ENCODE measurements at regions not wholly inside any gene's neighbourhood (a gene's known extent, or its start where the extent isn't known, plus 50 kb on each side); places are given as distances from the start of the nearest gene placed in this dataset.
A peak's percentile ranks its signal among the peaks of the same experiment; 100 is the strongest.

- no peaks in the 10 kb centered on the region for H3K4me1 Mint-ChIP-seq
- CTCF ChIA-PET = no interaction called here
- POLR2A ChIA-PET = no interaction called here
- H3K27ac Mint-ChIP-seq = no peak overlapping the region
- no peaks in the 10 kb centered on the region for H3K27me3 Mint-ChIP-seq
- no peaks in the 10 kb centered on the region for H3K36me3 Mint-ChIP-seq (ENCODE audit: low read depth)
- DNase-seq = no peak
- H3K4me3 Mint-ChIP-seq = no peak overlapping the region
- H3K9me3 Mint-ChIP-seq = no peaks in the 10 kb centered on the region
Measured at GRCh38 chr14:100415226-100415625, 92.1 kb downstream of the SLC25A47 start.

- Mint-ChIP-seq H3K27ac (no peak overlapping the region), H3K4me3 (no peak overlapping the region), H3K27me3 (no peaks in the 10 kb centered on the region), H3K36me3 (ENCODE audit: low read depth) (no peaks in the 10 kb centered on the region), H3K9me3 (no peaks in the 10 kb centered on the region), H3K4me1 (no peaks in the 10 kb centered on the region)
- POLR2A ChIA-PET = no interaction called here
- DNase-seq = no peak
- CTCF ChIA-PET = no interaction called here
Measured at GRCh38 chr14:100416081-100416680, 93.0 kb downstream of the SLC25A47 start.

- Mint-ChIP-seq H3K27ac (no peak overlapping the region), H3K4me3 (no peak overlapping the region), H3K4me1 (no peaks in the 10 kb centered on the region), H3K36me3 (ENCODE audit: low read depth) (no peaks in the 10 kb centered on the region), H3K9me3 (no peaks in the 10 kb centered on the region), H3K27me3 (no peaks in the 10 kb centered on the region)
- DNase-seq = no peak
- ChIA-PET CTCF (interaction anchor here (0.8 kb wide), 1 partner anchor 229 kb away, joined by 3 read pairs; no protein-coding TSS in a partner anchor), POLR2A (interaction anchor here (0.7 kb wide), 1 partner anchor 23 kb away, joined by 3 read pairs; no protein-coding TSS in a partner anchor)
Measured at GRCh38 chr14:100416921-100417860, 94.1 kb downstream of the SLC25A47 start.

- no peak for DNase-seq
- no peak overlapping the region for H3K27ac Mint-ChIP-seq
- H3K27me3 Mint-ChIP-seq = no peaks in the 10 kb centered on the region
- H3K4me1 Mint-ChIP-seq = peaks cover 6% of the 10 kb centered on the region
- ChIA-PET POLR2A (no interaction called here), CTCF (interaction anchor here (1.0 to 2.7 kb wide), 3 partner anchors 35 to 226 kb away, joined by 3 to 15 read pairs (median 11); no protein-coding TSS in a partner anchor)
- no peaks in the 10 kb centered on the region for H3K9me3 Mint-ChIP-seq
- H3K36me3 Mint-ChIP-seq (ENCODE audit: low read depth) = no peaks in the 10 kb centered on the region
- no peak overlapping the region for H3K4me3 Mint-ChIP-seq
Measured at GRCh38 chr14:100419856-100420255, 96.7 kb downstream of the SLC25A47 start.

- CTCF ChIA-PET = interaction anchor here (0.6 to 2.7 kb wide), 3 partner anchors 13 to 224 kb away, joined by 4 to 15 read pairs (median 11); no protein-coding TSS in a partner anchor
Measured at GRCh38 chr14:100421756-100422470, 98.8 kb downstream of the SLC25A47 start.

GRCh38 chr14:100422556-100423316, 99.6 kb downstream of the SLC25A47 start:
- DNase-seq = no peak
- Mint-ChIP-seq H3K4me1 (peaks cover 19% of the 10 kb centered on the region), H3K9me3 (no peaks in the 10 kb centered on the region), H3K36me3 (ENCODE audit: low read depth) (no peaks in the 10 kb centered on the region), H3K27me3 (no peaks in the 10 kb centered on the region), H3K27ac (no peak overlapping the region), H3K4me3 (no peak overlapping the region)
- POLR2A ChIA-PET = no interaction called here
- CTCF ChIA-PET = interaction anchor here (2.7 kb wide), 1 partner anchor 38 kb away, joined by 15 read pairs; no protein-coding TSS in a partner anchor

More at GRCh38 chr14:100421756-100422470, 98.8 kb downstream of the SLC25A47 start:
- POLR2A ChIA-PET = no interaction called here
- Mint-ChIP-seq H3K27ac (no peak overlapping the region), H3K4me1 (peaks cover 19% of the 10 kb centered on the region), H3K9me3 (no peaks in the 10 kb centered on the region), H3K36me3 (ENCODE audit: low read depth) (no peaks in the 10 kb centered on the region), H3K27me3 (no peaks in the 10 kb centered on the region), H3K4me3 (no peak overlapping the region)
- DNase-seq = no peak

GRCh38 chr14:100423317-100424010, 100.3 kb downstream of the SLC25A47 start:
- Mint-ChIP-seq H3K4me3 (no peak overlapping the region), H3K36me3 (ENCODE audit: low read depth) (no peaks in the 10 kb centered on the region), H3K9me3 (no peaks in the 10 kb centered on the region), H3K27me3 (no peaks in the 10 kb centered on the region), H3K4me1 (peaks cover 22% of the 10 kb centered on the region), H3K27ac (no peak overlapping the region)
- DNase-seq = no peak
- CTCF ChIA-PET = no interaction called here
- POLR2A ChIA-PET = no interaction called here

GRCh38 chr14:100424504-100425428, 101.6 kb downstream of the SLC25A47 start:
- Mint-ChIP-seq H3K27ac (peak overlapping the region; percentile 44), H3K27me3 (no peaks in the 10 kb centered on the region), H3K9me3 (no peaks in the 10 kb centered on the region), H3K4me1 (peaks cover 26% of the 10 kb centered on the region), H3K36me3 (ENCODE audit: low read depth) (no peaks in the 10 kb centered on the region), H3K4me3 (no peak overlapping the region)
- ChIA-PET POLR2A (interaction anchor here (0.9 to 1.4 kb wide), 2 partner anchors 13 to 121 kb away, joined by 3 read pairs; no protein-coding TSS in a partner anchor), CTCF (interaction anchor here (0.9 to 2.3 kb wide), 5 partner anchors 19 to 221 kb away, joined by 3 to 11 read pairs (median 3); no protein-coding TSS in a partner anchor)
- peak; percentile 22 for DNase-seq

- ChIA-PET CTCF (interaction anchor here (0.9 to 2.3 kb wide), 5 partner anchors 20 to 220 kb away, joined by 3 to 11 read pairs (median 3); no protein-coding TSS in a partner anchor), POLR2A (interaction anchor here (0.9 to 1.4 kb wide), 2 partner anchors 13 to 121 kb away, joined by 3 read pairs; no protein-coding TSS in a partner anchor)
- Mint-ChIP-seq H3K36me3 (ENCODE audit: low read depth) (no peaks in the 10 kb centered on the region), H3K27ac (no peak overlapping the region), H3K27me3 (no peaks in the 10 kb centered on the region), H3K4me1 (peaks cover 26% of the 10 kb centered on the region), H3K9me3 (no peaks in the 10 kb centered on the region), H3K4me3 (no peak overlapping the region)
- no peak for DNase-seq
Measured at GRCh38 chr14:100425429-100425827, 102.3 kb downstream of the SLC25A47 start.

- H3K27me3 Mint-ChIP-seq = no peaks in the 10 kb centered on the region
- H3K27ac Mint-ChIP-seq = no peak overlapping the region
- DNase-seq = no peak
- peaks cover 26% of the 10 kb centered on the region for H3K4me1 Mint-ChIP-seq
- H3K9me3 Mint-ChIP-seq = no peaks in the 10 kb centered on the region
- no peaks in the 10 kb centered on the region for H3K36me3 Mint-ChIP-seq (ENCODE audit: low read depth)
- H3K4me3 Mint-ChIP-seq = no peak overlapping the region
- ChIA-PET CTCF (interaction anchor here (1.9 to 2.3 kb wide), 2 partner anchors 14 to 219 kb away, joined by 7 to 11 read pairs; no protein-coding TSS in a partner anchor), POLR2A (interaction anchor here (1.4 kb wide), 1 partner anchor 120 kb away, joined by 3 read pairs; no protein-coding TSS in a partner anchor)
Measured at GRCh38 chr14:100426314-100426713, 103.2 kb downstream of the SLC25A47 start.

GRCh38 chr14:100427166-100427565, 104.0 kb downstream of the SLC25A47 start:
- Mint-ChIP-seq H3K4me3 (no peak overlapping the region), H3K9me3 (no peaks in the 10 kb centered on the region), H3K36me3 (ENCODE audit: low read depth) (no peaks in the 10 kb centered on the region), H3K4me1 (peaks cover 26% of the 10 kb centered on the region), H3K27ac (no peak overlapping the region), H3K27me3 (no peaks in the 10 kb centered on the region)
- no peak for DNase-seq
- ChIA-PET CTCF (interaction anchor here (1.9 kb wide), 1 partner anchor 13 kb away, joined by 7 read pairs; no protein-coding TSS in a partner anchor), POLR2A (no interaction called here)
